ENCODE measurements at regions not wholly inside any gene's neighbourhood (a gene's known extent, or its start where the extent isn't known, plus 50 kb on each side); places are given as distances from the start of the nearest gene placed in this dataset.

DNA sequence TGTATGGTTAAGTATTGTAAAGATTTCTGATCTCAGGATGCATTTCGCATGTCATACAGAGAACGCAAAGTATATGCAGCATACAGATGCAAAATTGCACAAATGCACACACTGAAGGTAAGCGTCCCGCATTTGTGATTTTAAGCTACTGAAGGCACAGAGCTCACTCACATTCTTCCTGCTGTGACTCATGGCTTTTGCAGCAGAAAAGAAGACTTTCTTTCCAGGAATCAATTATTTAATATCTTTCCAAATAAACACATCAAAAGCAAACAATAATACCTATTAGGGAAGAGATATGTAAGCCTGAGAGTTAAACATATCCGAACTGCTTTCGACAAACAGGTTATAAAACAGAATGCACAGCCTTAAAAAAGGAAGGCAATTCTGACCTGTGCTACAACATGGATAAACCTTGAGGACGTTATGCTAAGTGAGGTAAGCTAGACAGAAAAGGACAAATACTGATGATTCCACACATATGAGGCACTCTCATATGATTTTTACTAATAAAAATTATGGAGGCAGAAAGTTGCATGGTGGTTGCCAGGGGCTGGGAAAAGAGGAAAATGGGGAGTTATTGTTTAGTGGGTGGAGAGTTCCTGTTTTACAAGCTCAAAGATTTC lies 109.0 kb downstream of the TFAP2A start:
- no peak for DNase-seq (ENCODE audit: low read depth)

DNA sequence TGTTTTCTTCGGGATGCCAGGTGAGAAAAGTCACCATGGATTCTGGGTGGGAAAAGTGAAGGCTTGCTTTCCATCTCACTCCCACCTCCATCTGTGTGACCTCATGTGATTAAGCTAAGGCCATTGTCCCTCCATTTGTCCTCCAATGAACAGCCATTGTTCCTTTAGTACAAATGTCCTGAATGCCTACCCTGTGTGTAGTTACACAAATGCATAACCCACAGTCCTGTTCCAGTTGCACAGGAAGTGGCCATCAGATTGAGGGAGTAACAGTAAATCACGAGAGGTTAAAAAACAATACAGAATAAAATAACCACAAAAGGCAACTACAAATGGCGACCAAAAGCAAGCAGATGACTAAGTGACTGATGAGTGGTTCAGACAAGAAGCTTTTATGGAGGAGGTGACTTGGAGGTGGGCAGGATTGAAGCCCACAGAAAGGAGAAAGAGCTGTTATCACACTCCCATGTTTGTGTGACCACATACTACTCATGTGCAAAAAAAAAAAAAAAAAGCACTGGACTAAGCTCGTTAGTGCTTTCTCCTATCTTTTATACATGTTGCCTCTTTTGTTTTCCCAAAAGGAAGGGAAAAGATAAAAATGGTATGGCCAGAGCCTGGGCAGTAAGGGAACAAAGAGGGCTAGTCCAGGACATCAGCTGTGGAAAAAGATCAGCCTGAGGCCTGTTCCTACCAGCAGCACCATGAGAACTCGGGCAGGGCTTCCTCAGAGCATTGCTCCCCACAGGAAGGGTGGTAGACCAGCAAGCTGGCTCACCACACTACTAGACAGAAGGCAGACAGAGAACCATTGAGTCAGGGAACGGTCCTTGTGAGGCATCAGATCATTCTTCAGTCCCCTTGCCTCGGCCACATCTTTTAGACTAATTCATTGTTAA lies 111.0 kb downstream of the TFAP2A start:
- no peak for DNase-seq (ENCODE audit: low read depth)

DNA sequence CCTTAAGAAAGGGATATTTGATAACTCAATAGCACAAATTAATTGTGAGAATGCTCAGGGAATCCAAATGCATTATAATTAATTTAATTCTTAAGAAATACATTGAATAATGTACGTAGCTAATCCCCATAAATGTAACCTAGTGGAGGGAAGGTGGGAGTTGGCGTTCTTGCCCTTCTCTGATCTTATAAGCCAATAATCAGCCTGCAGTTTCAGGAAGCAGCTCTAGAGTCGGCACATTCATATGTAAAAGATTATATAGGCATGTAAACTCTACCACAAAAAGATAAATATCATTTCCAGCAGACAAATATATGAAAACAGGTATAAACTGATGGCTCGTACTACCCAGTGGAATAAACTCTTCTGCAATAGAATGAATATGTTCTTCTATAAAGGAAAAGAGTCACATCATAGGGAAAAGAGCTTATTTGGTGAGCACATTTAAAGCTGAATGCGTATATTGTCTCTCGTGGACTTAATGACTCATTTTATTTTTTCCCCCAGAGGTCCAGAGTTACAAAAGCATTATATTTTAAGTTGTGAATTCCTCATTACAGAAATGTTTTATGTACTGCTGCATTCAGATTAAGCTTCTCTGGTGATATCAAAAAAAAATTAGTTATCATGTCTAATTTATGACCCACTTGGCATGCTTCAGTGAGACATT lies 112.2 kb downstream of the TFAP2A start:
- DNase-seq (ENCODE audit: low read depth) = no peak

DNA sequence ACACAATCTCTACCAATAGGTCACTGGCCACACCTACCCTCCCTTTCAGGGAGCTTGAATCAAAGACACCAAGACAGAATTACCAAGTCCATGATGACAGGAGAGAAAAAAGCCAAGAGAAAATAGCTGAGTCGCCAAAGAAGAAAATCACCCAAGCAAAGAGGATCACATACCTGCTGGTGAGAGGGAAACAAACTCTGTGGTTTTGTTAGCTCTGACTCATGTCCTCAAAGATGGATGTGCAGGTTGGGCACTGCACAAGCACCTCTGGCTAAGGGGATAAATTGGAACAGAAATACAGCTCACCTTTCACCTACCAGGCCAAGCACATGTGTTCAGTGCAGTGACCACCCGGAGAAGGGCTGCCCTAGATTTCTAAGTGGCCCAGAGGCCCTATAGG lies 114.8 kb downstream of the TFAP2A start:
- no peak for DNase-seq (ENCODE audit: low read depth)

DNA sequence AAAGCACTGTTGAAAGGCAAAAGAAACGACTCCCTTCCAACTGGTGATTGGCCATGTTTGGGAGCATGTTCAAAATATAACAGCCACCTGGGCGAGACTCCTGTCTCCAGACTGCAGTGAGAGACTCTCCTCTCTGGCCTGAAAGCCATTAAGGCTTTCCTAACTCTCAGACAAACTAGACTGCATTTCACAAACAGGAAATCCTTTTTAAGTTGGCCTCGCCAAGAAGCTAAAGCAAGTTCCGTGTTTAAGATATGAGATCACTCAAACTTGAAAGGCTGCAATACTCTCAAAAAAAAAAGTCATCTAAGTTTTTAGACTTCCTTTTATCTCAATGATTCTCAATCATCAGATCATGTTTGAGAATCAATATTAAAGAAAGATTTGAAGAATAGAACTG lies 117.0 kb downstream of the TFAP2A start:
- no peak for DNase-seq (ENCODE audit: low read depth)

DNA sequence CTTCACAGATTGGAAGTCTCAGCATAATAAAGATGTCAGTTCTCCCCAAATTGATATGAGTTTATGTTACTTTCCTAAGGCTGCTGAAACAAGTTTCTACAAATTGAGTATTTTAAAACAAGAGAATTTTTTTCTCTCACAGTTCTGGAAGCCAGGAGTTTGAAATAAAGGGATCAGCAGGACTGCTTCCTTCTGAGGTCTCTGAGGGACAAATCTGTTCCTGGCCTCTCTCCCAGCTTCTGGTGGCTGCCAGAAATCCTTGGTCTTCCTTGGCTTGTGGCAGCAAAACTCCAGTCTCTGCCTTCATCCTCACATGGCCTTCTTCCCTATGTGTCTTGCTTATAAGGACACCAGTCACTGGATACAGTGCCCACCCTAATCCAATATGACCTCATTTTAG lies 136.1 kb downstream of the TFAP2A start:
- DNase-seq (ENCODE audit: low read depth) = no peak

DNA sequence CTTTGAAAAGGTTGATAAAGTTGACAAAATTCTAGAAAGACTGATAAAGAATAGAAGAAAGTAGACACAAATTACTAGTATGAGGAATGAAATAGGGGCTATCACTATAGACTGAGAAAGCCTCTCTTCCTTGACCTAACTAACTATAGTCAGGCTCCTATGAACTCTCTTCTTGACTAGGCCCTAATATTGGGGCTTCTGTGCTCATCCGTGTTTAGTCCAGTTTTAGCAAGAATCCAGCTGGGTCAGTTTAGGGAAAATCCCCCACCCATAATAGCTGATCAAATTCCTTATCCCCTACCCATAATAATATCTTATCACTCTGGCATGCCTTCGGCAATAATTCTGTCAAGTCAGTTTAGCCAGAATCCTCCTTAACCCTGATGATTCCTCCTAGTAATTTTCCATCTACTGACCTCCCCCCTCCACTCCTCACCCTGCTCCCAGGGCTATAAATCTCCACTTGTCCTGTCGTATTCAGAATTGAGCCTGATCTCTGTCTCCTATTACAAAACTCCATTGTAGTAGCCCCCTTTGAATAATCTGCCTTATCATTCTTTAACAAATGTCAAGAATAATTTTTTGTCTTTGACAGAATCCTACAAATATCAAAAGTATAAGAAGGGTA lies 138.1 kb downstream of the TFAP2A start:
- no peak for DNase-seq (ENCODE audit: low read depth)

DNA sequence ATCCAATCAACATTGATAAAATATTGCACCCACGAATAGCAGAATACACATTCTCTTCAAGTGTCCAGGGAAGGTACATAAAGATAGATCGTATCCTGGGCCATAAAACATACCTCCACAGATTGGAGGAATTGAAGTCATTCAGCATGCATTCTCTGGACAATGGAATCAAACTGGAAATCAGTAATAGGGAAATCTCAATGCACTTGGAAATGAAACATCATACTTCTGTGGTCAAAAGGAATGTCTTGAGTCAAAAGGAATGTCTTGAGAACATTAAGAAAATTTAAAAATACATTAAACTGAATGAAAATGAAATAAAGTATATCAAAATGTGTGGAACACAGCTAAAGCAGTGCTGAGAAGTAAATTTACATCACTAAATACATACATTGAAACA lies 138.8 kb downstream of the TFAP2A start:
- DNase-seq (ENCODE audit: low read depth) = no peak

DNA sequence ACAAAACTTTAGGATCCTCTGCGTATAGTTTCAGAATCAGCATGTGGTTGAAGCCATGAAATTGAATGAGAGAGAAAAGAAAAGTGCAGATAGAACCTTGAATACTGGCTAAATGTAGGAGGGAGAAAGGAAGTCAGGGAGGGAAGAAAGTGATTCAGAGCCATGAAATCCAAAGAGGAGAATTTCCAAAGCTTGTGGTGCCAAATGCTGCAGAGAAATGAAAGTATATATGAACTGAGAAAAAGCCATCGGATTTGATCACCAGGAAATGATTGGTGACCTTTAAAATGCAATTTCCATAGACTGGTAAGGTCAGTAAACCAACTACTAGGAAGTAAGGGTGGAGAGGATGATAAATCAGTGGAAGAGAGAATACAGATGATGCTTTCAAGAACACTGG lies 142.3 kb downstream of the TFAP2A start:
- no peak for DNase-seq (ENCODE audit: low read depth)

DNA sequence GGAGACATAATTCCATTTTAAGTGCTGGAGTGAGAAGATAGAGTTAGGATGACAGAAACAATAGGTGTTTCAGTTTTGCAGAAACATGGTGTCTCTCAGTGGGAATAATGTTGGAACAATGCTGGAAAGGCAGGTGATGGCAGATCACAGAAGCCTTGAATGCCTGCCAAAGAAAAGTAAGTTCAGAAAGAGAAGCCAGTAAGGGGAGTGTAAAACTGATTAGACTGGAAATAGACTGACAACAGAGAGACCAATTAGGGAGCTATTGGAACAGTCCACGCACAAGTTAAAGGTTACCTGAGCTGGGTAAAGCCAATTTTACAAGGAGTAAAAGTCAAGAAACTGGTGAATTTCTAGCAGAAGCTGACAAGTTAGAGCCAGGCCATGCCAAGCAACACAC lies 142.9 kb downstream of the TFAP2A start:
- DNase-seq (ENCODE audit: low read depth) = no peak

DNA sequence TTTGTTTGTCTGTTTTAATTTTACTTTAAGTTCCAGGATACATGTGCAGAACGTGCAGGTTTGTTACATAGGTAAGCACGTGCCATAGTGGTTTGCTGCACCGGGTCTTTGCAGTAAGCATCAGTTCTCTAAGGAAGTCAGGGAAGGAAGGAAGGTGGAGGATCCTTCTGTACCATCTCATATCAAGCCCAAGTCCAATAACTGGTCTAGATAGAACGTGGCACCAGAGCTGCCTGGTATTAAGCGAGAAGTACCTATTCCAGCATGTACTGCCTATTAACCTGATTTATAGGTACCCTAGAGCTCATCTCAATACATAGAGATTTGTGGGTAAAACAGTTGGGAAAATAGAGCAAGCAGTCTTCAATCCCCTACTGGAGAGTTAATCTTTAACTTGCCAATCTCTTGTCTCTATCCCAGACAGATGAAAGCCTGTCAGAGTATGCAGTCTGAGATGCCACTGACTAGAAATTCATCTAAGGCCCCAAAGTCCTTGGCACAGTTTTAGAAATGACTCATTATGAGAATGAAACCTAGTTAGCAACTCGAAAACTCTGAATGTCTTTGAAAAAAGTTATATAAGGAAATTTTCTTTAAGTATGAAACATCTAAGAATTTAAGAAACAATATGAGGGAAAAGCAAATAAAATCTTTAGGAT lies 144.9 kb downstream of the TFAP2A start:
- no peak for DNase-seq (ENCODE audit: low read depth)

DNA sequence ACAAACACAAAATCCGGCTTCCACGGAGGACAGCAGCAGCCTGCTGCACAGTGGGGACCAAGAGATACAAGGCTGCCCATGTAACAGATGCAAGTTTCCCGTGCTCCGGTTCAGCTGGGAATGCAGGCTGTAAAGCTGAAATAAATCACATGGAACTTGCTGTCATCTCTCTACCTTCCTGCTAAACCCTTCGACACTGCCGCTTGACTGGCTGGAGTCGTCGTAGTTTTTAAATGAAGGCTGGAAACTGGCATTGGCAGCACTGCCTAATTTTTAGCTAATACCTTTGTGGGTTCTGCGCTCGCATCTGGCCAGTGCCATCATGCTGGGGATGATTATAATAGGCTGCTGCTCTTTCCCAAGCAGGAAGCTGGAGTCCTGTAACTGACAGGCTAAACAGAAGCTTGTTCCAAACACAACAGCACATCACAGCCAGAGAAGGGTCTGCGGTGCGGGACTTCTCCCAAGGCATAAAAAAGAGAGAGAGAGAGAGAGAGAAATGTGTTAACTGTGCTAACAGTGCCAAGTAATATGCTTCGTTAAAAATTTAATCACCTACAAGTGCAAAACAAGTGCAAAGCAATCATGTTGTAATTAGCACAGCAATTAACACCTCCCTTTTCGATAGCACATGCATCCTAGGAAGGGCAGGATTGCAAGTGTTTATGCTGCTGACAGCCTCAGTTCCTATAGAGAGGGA lies 146.1 kb downstream of the TFAP2A start:
- DNase-seq (ENCODE audit: low read depth) = no peak

DNA sequence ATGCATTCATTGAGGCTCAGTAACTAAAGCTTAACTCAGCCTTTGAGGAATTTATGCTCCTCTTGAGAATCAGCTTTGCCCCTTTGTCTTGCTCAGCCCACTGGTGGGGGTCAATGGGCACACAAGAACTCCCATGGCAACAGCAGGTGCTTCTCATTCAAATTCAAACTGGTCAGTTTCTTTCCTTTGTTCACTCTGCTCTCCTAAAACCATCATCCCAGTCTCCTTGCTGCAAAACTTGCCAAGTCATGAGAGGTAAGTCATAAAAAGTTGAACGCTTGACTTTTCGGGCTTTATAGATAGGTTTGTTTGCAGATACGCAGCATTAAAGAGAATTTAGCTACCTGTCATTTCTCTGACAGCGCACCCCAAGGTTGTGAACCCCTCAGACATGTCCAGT lies 146.8 kb downstream of the TFAP2A start:
- DNase-seq (ENCODE audit: low read depth) = no peak

DNA sequence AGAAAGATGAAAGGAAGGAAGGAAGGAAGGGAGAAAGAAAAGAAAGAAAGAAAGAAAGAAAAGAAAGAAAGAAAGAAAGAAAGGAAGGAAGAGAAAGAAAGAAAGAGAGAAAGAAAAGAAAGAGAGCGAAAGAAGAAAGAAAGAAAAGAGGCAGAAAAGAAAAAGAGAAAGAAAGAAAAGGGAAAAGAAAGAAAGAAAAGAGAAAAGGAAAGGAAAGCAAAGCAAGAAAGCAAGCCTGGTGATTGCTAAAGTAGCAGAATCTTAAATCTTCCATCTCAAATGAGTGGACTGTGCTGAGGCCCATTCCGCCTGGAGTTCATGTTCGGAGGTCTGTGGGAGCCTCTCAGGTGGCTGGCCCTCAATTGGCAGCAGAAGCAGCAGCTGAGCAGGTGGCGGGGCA lies 148.4 kb downstream of the TFAP2A start:
- no peak for DNase-seq (ENCODE audit: low read depth)

DNA sequence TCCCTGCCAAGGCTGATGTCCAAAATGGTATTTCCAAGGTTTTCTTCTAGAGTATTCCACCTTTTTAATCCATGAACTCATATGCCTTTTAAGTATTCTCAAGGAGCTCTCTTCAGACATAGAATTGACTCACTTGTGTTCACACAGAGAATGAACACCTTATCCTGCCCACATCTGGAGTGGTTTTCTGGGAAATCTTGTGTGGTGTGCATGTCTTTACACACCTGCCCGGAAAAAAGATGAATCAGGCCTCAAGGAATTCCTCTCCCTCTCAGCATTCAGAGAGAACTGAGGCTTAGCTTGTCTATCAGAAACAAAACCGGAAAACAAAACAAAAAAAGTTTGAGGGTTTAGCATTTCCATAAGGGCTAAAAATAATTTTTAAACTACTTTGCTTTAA lies 148.8 kb downstream of the TFAP2A start:
- DNase-seq (ENCODE audit: low read depth) = no peak

DNA sequence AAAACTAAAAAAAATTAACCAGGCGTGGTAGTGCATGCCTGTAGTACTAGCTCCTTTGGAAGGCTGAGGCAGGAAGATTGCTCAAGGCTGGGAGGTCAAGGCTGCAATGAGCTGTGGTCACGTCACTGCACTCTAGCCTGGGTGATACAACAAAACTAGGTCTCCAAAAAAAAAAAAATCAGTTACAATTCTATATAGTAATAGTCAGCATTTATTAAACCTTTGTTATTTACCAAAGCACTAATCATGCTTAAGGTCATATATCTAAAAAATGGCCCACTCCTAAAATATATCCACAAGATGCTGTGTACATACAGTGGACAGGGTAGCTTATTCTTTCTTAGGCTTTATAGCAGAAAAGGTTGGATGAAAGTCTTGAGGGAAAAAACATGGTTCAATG lies 152.4 kb downstream of the TFAP2A start:
- DNase-seq (ENCODE audit: low read depth) = no peak

DNA sequence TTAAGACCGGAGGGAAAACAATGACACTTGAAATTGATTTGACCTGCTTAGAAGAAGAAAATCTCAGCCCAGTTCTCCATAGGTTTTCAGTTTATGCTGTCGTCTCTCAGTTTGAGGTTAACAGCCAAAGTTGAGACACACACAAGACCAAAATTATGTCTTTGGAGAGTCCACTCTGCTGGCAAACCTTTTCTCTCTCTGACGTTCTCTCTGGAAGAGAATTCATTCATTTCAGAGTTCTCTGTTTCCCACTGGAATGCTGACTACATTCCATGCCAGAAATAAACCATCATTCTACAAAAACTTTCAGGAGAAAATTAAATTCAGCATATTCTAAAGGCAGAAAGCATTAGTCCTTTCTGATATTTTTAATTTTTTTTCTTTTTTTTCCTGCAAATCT lies 155.2 kb downstream of the TFAP2A start:
- no peak for DNase-seq (ENCODE audit: low read depth)

DNA sequence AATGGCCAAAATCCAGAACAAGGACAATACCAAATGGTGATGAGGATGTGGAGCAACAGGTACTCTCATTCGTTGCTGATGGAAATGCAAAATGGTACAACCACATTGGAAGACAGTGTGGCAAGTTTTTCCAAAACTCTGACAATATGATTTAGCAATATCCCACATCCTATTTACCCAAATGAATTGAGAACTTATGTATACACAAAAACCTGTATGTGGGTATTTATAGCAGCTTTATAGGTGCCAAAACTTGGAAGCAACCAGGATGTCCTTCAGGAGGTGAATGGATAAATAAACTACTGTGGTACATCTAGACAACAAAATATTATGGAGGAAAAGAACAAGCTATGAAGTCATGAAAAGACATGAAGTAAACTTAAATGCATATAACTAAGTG lies 156.5 kb downstream of the TFAP2A start:
- no peak for DNase-seq (ENCODE audit: low read depth)

DNA sequence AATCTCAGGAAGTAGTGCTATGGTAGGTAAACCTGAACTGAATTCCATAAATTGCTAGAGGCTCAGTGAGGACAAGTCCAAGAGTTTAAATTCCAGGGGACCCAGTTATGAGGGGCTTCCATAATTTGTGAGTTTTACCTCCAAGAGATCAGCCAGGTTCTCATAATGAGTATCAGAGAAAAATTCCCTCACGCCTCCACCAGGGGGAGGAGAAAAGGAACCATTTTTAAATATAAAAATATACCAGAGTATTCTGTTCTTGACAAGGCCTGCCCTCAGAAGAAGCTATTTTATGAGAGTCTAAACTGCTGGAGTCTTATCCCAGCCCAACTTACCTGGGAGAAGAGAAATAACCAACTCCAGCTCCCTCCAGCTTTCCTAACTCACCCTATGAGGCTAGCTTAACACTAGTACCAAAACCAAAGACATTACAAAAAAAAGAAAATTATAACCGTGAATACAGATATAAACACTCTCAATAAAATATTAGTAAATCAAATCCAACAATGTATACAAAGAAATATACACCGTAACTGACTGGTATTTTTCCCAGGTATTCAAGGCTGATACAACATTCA lies 158.7 kb downstream of the TFAP2A start:
- no peak for DNase-seq (ENCODE audit: low read depth)

DNA sequence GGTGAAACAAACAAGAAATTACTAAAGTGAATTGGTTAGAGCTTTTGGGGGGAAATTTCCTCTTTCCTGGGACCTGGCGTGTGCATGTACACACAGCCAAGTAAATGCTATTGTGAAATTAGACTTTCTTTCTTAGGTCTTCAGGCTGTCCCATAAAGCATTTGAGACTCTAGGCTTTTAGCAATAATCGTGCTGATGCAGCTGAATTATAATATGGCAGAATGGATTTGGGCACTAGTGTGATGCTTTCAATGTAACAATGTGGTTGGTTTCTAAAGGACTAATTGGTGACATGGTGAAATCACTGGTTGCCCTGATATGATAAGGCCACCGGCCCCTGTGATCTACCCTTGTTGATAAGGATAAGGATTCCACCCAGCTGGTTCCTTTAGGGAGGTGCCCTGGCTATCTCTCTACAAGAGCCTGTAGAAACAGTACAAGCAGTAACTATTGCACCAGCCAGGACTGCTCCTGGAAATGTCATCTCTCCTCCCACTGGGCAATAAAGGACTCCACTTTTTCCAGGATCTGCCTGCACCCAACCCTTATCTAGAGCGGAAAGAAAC lies 164.1 kb downstream of the TFAP2A start:
- DNase-seq (ENCODE audit: low read depth) = no peak

DNA sequence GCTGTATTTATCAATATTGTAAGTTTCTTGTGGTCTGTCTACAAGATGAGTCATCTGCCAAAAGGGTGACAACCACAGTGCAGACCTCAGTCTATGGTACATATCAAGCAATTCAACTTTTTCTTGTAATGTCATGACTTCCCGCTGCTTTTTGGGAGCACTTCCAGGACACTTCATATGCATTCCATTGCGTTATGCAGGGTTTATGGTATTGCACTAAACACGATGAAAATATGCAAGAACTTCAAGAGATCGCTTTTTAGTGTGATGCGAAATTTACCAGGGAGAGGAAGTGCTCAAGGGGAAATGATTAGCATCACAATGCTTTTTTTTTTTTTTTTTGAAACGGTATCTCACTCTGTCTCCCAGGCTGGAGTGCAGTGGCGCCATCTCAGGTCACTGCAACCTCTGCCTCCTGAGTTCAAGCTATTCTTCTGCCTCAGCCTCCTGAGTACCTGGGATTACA lies 166.5 kb downstream of the TFAP2A start:
- no peak for DNase-seq (ENCODE audit: low read depth)

Measured in stimulated activated CD8-positive, alpha-beta memory T cell treated with anti-CD3 and anti-CD28 coated beads, Interleukin-12 subunit alpha, Interleukin-12 subunit beta, amount 100 ng/mL, for 4 hours (primary cell).